CD4-positive, alpha-beta T cell (primary cell): ENCODE measurements at regions not wholly inside any gene's neighbourhood (a gene's known extent, or its start where the extent isn't known, plus 50 kb on each side); places are given as distances from the start of the nearest gene placed in this dataset.

ENCODE experiments used
- ATAC-seq: fragments of 200-7000 bp; cut with Tn5 transposase; one replicate; pipeline ENCODE4 v1.10.0; 2022; ENCODE audit warnings: mild to moderate bottlenecking; ENCODE audit not compliant: poor library complexity
- CTCF ChIA-PET: fragments of 350-600 bp; sonication (Branson Sonifier 250); formaldehyde crosslinking; loops from one replicate; lab custom pipeline; 2021; ENCODE audit warnings: antibody characterized with exemption, inconsistent platforms; lab: Charles Lee
- POLR2A ChIA-PET: fragments of 350-600 bp; sonication (Branson Sonifier 250); formaldehyde crosslinking; loops from one replicate; lab custom pipeline; 2021; ENCODE audit warnings: antibody characterized with exemption, inconsistent platforms; lab: Charles Lee
- DNase-seq, 14 experiments: peaks; one replicate each; pipeline ENCODE4 v3.0.0-alpha.2; 2013 to 2020; ENCODE audit warnings: mixed read lengths in 2 of 14
- H3K27ac ChIP-seq, 2 donors: one replicate each; pipeline versions ENCODE4 v1.5.1 to v1.7.0; 2013; ENCODE audit warnings: low read length in 2 of 2, low read depth in 1 of 2, mild to moderate bottlenecking in 1 of 2
- H3K27me3 ChIP-seq, 2 experiments: 1 replicate in 1 of 2; 2 replicates in 1 of 2; pipeline versions ENCODE4 v1.6.1 to v1.7.0; 2013; ENCODE audit warnings: low read length in 2 of 2, control low read depth in 1 of 2, mild to moderate bottlenecking in 1 of 2, moderate library complexity in 1 of 2; ENCODE audit not compliant: insufficient read depth in 2 of 2, control insufficient read depth in 1 of 2
- H3K36me3 ChIP-seq: one replicate; pipeline ENCODE4 v1.6.1; 2013; ENCODE audit warnings: low read length, control low read depth; ENCODE audit not compliant: insufficient read depth
- H3K4me1 ChIP-seq: one replicate; pipeline ENCODE4 v1.6.1; 2013; ENCODE audit warnings: low read length, control low read depth; ENCODE audit not compliant: insufficient read depth
- H3K4me3 ChIP-seq: one replicate; pipeline ENCODE4 v1.5.1; 2013; ENCODE audit warnings: mild to moderate bottlenecking, low read length, moderate library complexity
- H3K9me3 ChIP-seq, 2 experiments: 1 replicate in 1 of 2; 2 replicates in 1 of 2; pipeline versions ENCODE4 v1.6.1 to v1.7.0; 2013; ENCODE audit warnings: low read length in 2 of 2, mild to moderate bottlenecking in 2 of 2, control low read depth in 1 of 2, moderate library complexity in 1 of 2; ENCODE audit not compliant: control insufficient read depth in 1 of 2, insufficient read depth in 1 of 2
- H3K27ac Mint-ChIP-seq: one replicate; pipeline ENCODE4 v1.8.0; 2020; ENCODE audit warnings: mixed read lengths
- H3K27me3 Mint-ChIP-seq: one replicate; pipeline ENCODE4 v1.8.0; 2021; ENCODE audit warnings: mixed read lengths
- H3K36me3 Mint-ChIP-seq: one replicate; pipeline ENCODE4 v1.8.0; 2021; ENCODE audit warnings: low read depth, mixed read lengths
- H3K4me1 Mint-ChIP-seq: one replicate; pipeline ENCODE4 v1.8.0; 2021; ENCODE audit warnings: low read depth, mixed read lengths
- H3K4me3 Mint-ChIP-seq: one replicate; pipeline ENCODE4 v1.8.0; 2020; ENCODE audit warnings: mild to moderate bottlenecking, mixed read lengths
- H3K9me3 Mint-ChIP-seq: one replicate; pipeline ENCODE4 v1.8.0; 2020; ENCODE audit warnings: mixed read lengths
- intact Hi-C, 2 experiments: fragments of 100-400 bp; cut with DNase I in 1 of 2; cut with micrococcal nuclease in 1 of 2; formaldehyde crosslinking; loops; one replicate each; pipeline versions ENCODE4 v1.15.1 to v1.9.0; 2023 to 2025; cut with DNase I, micrococcal nuclease
- TF ChIP-seq, protein P1 (sequence below): fragments of 200-600 bp; IDR thresholded peaks from one replicate; pipeline ENCODE4 v1.8.0; 2022; ENCODE audit warnings: antibody characterized with exemption, mild to moderate bottlenecking

DNA sequence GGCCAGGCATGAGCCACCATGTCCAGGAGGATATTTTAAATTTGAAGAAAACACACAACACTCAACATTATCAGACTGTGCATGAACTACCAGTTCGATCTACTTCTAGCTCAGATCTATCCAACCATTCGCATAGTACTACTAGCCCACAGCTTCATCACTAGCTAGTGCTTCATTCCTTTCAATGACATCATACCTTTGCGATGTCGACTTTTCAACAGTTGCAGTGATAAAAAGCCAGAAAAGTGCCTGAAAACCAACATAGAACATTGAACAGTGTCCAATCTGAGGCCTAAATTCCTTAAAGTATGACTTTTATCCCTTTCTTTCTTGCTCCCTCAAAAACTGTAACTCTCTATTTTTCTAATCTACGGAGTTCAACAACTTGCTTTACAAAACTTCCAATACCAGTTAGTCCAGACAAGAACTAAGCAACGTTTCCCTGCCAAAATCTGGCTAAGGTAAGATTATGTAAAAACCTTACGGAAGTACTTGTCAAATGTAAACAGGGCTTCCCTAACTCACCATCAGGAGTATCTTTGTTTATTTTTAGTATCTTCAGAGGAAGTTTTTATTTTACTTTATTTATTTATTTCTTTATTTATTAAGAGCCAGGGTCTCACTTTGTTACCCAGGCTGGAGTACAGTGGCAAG lies 434.0 kb upstream of the JARID2 start:
- H3K27me3 ChIP-seq, result no peaks in the 10 kb centered on the region
- no peak overlapping the region for H3K27ac ChIP-seq
- H3K4me1 Mint-ChIP-seq, result no peaks in the 10 kb centered on the region
- no peaks in the 10 kb centered on the region for H3K36me3 ChIP-seq
- no peak overlapping the region for H3K27ac Mint-ChIP-seq
- no peak overlapping the region for H3K4me3 ChIP-seq
- ATAC-seq (no peak), DNase-seq (no peak)
- H3K36me3 Mint-ChIP-seq, result no peaks in the 10 kb centered on the region
- ChIA-PET CTCF (no interaction called here), POLR2A (no interaction called here)
- peaks cover 0 to 4% of the 10 kb centered on the region in 2 experiments for H3K9me3 ChIP-seq
- no peaks in the 10 kb centered on the region for H3K27me3 Mint-ChIP-seq
- TF ChIP-seq, protein P1, sequence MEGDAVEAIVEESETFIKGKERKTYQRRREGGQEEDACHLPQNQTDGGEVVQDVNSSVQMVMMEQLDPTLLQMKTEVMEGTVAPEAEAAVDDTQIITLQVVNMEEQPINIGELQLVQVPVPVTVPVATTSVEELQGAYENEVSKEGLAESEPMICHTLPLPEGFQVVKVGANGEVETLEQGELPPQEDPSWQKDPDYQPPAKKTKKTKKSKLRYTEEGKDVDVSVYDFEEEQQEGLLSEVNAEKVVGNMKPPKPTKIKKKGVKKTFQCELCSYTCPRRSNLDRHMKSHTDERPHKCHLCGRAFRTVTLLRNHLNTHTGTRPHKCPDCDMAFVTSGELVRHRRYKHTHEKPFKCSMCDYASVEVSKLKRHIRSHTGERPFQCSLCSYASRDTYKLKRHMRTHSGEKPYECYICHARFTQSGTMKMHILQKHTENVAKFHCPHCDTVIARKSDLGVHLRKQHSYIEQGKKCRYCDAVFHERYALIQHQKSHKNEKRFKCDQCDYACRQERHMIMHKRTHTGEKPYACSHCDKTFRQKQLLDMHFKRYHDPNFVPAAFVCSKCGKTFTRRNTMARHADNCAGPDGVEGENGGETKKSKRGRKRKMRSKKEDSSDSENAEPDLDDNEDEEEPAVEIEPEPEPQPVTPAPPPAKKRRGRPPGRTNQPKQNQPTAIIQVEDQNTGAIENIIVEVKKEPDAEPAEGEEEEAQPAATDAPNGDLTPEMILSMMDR, result no peak
- H3K9me3 Mint-ChIP-seq, result peaks cover 6% of the 10 kb centered on the region
- intact Hi-C loops, result no loop called here
- H3K4me3 Mint-ChIP-seq, result no peak overlapping the region
- H3K4me1 ChIP-seq, result no peaks in the 10 kb centered on the region

DNA sequence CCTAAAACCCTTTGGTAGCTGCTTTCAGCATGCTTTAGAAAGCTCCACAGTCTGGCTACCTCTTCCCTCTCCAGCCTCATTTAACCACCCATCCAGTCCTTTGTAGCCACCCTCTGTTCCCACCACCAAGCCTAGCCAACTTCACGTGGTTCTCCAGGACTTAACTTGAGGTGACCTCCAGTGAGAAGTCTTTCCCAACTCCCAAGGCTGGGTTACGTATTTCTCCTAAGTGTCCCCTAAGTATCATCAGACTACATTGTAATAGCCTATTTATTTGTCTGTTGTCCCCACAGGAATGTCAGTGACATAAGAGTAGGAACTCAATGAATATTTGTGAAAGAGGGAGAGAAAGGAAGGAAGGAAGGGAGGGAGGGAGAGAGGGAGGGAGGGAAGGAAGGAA lies 431.9 kb upstream of the JARID2 start:
- ChIA-PET CTCF (no interaction called here), POLR2A (no interaction called here)
- intact Hi-C loops, result no loop called here
- no peaks in the 10 kb centered on the region for H3K27me3 ChIP-seq
- no peak overlapping the region for H3K4me3 ChIP-seq
- no peak overlapping the region for H3K27ac Mint-ChIP-seq
- H3K36me3 Mint-ChIP-seq, result no peaks in the 10 kb centered on the region
- H3K27ac ChIP-seq, result no peak overlapping the region
- no peak overlapping the region for H3K4me3 Mint-ChIP-seq
- no peak for ATAC-seq
- H3K9me3 Mint-ChIP-seq, result no peaks in the 10 kb centered on the region
- H3K36me3 ChIP-seq, result no peaks in the 10 kb centered on the region
- H3K27me3 Mint-ChIP-seq, result no peaks in the 10 kb centered on the region
- H3K4me1 ChIP-seq, result no peaks in the 10 kb centered on the region
- DNase-seq, result no peak
- no peaks in the 10 kb centered on the region for H3K4me1 Mint-ChIP-seq
- no peaks in the 10 kb centered on the region for H3K9me3 ChIP-seq
- TF ChIP-seq, protein P1, result no peak

DNA sequence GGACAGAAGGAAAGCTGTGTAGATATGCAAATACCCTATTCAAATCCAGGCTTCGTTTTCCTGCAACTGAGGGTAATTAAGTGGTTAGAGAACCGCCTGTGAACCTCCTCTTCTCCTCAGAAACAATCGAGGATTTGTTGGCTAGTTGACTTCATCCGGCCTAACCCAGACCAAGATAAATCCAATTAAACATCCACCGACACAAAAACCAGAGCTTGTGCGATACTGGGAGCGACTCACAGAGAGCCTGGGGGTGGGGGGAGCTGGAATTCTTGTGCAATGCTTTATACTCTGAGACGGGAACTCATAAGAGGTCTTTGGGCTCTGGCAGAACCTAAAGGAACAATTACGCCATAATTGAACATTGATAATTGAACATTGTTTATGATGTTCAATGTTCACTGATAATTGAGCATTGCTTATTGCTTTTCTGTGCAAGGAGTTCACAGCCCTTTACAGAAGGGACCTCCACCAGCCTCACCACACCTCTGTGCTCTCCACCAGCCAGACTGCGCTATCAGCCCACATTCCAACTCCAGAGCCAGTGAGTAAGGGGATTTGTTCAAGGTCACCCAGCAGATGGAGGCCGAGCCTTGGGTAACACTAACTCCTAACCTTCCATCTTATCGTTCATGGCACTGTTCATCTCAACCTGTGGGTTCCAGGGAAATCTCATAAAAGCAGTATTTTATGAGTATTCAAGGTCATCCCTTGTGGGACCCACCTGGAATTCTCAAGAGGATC lies 429.6 kb upstream of the JARID2 start:
- ATAC-seq, result no peak
- intact Hi-C loops, result no loop called here
- Mint-ChIP-seq H3K9me3 (no peaks in the 10 kb centered on the region), H3K4me3 (no peak overlapping the region), H3K36me3 (no peaks in the 10 kb centered on the region), H3K27ac (no peak overlapping the region), H3K27me3 (no peaks in the 10 kb centered on the region), H3K4me1 (no peaks in the 10 kb centered on the region)
- no peaks in the 10 kb centered on the region for H3K36me3 ChIP-seq
- POLR2A ChIA-PET, result no interaction called here
- no peaks in the 10 kb centered on the region for H3K4me1 ChIP-seq
- no peaks in the 10 kb centered on the region for H3K9me3 ChIP-seq
- TF ChIP-seq, protein P1, result no peak
- no peak overlapping the region for H3K27ac ChIP-seq
- CTCF ChIA-PET, result no interaction called here
- no peaks in the 10 kb centered on the region for H3K27me3 ChIP-seq
- DNase-seq, result no peak
- no peak overlapping the region for H3K4me3 ChIP-seq
